GM13977 (cell line): ENCODE measurements at regions not wholly inside any gene's neighbourhood (a gene's known extent, or its start where the extent isn't known, plus 50 kb on each side); places are given as distances from the start of the nearest gene placed in this dataset.

ENCODE experiments used
- DNase-seq: peaks from one replicate; pipeline ENCODE4 v3.0.0; 2012; ENCODE audit warnings: low spot score
- CTCF ChIP-seq: IDR thresholded peaks from 2 replicates; pipeline ENCODE4 v1.5.1; 2012; ENCODE audit warnings: mild to moderate bottlenecking, control low read depth; ENCODE audit not compliant: insufficient read depth; ENCODE audit errors: extremely low read depth, missing control alignments
- in situ Hi-C: fragments of 300-500 bp; cut with MboI; formaldehyde crosslinking; loops from one replicate; pipeline ENCODE4 v1.12.0; 2022; ENCODE audit warnings: low sequenced_read_pairs, low pct_unique_long_range_greater_than_20kb, mixed read lengths, inconsistent platforms; ENCODE audit not compliant: unreplicated experiment

GRCh38 chr4:182179105-182179504 lies 64.1 kb upstream of the TENM3 start:
- in situ Hi-C loops: no loop called here
- DNase-seq: no peak
- no peak for TF ChIP-seq CTCF

DNA sequence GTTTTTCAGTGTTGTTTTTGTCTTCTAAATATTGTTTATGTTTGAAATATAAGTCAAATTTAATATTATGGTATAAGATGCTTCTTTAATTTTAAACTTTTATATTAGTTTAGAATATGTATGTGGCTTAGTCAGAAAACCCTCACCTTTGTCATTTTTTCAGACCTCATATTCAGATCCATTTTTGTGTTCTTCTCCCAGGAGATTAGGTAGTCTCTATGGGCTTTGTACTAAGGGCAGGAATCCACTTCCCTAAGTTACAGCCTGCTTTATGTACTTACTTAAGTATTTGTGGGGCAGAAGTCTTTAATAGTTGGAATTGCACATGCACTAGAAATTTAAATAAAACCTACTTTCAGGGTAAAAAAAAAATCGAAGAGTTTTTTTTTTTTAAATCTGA lies 63.5 kb upstream of the TENM3 start:
- in situ Hi-C loops: no loop called here
- no peak for DNase-seq
- no peak for TF ChIP-seq CTCF

GRCh38 chr4:182185491-182185890 lies 57.7 kb upstream of the TENM3 start:
- no peak for DNase-seq
- in situ Hi-C loops: no loop called here
- no peak for TF ChIP-seq CTCF

GRCh38 chr4:182187674-182188073 lies 55.5 kb upstream of the TENM3 start:
- DNase-seq: no peak
- no peak for TF ChIP-seq CTCF

DNA sequence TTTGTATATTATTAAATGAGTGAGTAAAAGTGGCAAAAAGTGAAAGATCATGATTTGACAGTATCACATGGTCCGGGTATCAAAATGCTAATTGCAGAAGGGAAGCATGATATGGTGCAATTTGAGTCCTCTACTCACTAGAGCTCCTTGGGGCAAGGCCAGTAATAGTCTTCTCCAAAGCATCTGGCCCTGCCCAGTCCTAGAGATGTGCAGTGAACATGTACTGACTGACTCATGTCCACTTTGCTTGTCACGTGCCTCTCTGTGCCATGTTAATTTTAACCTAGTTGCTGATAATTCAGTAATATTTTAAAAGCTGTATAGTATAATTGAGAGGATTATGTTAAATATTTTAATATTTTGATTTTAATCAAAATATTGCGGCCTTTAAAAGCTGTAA lies 54.6 kb upstream of the TENM3 start:
- no peak for DNase-seq
- TF ChIP-seq CTCF: no peak
- in situ Hi-C loops: no loop called here

More at GRCh38 chr4:182187674-182188073, 55.5 kb upstream of the TENM3 start:
- in situ Hi-C loops: no loop called here

GRCh38 chr4:182189103-182189878 lies 53.9 kb upstream of the TENM3 start:
- no peak for DNase-seq
- in situ Hi-C loops: no loop called here

More at GRCh38 chr4:182189103-182189878, 53.9 kb upstream of the TENM3 start:
- no peak for TF ChIP-seq CTCF
